HG03135 (cell line): ENCODE measurements at regions not wholly inside any gene's neighbourhood (a gene's known extent, or its start where the extent isn't known, plus 50 kb on each side); places are given as distances from the start of the nearest gene placed in this dataset.
"Not testable (repeated sequence)": the region's sequence is repeated elsewhere in the genome, so short reads cannot be mapped to it uniquely, and the experiment has no call there.

ENCODE experiments used
- ATAC-seq: cut with Tn5 transposase; IDR thresholded peaks from one replicate; pipeline ENCODE4 v1.9.1; 2021; ENCODE audit warnings: mild to moderate bottlenecking, moderate library complexity; ENCODE audit not compliant: unreplicated experiment

- not testable (repeated sequence) for ATAC-seq
Observed at GRCh38 chr5:135143682-135144081, 109.7 kb upstream of the PITX1 start.

GRCh38 chr5:135141303-135142268, 107.6 kb upstream of the PITX1 start:
- ATAC-seq, result no peak

DNA sequence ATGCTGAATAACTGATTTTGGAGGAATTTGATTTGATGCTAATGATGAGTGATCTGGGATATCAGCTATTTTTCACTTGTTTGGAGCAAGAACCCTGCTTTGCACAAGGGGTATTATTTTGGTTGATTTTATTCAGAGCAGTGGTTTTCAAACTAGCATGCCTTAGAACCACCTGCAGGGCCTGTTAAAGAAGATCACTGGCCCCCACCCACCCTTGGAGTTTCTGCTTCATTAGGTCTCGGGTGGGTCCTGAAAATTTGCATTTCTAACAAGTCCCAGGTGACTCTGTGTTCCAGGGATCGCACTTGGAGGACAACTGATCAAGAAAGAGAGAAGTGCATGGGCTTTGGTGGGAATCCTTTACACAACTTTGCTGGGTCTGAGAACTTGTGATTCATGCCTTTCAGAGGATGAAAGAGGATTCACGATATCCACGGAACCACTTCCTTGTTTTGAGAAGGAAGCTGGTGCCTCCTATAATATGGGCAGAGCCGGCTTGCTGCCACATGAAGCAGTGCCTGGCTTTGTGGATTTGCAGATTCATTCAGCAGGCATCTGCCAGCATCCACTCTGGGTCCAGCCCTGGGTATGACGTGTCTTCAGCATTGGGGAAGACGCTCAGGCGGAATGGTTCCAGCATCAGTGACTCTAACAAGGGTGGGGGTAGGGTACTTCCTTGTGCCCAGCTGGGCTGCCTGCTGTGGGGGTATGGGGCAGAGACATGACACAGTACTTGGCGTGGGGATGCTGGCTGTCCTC, 106.6 kb upstream of the PITX1 start:
- ATAC-seq, result no peak

- no peak for ATAC-seq
Observed at GRCh38 chr5:135139381-135140134, 105.5 kb upstream of the PITX1 start.

DNA sequence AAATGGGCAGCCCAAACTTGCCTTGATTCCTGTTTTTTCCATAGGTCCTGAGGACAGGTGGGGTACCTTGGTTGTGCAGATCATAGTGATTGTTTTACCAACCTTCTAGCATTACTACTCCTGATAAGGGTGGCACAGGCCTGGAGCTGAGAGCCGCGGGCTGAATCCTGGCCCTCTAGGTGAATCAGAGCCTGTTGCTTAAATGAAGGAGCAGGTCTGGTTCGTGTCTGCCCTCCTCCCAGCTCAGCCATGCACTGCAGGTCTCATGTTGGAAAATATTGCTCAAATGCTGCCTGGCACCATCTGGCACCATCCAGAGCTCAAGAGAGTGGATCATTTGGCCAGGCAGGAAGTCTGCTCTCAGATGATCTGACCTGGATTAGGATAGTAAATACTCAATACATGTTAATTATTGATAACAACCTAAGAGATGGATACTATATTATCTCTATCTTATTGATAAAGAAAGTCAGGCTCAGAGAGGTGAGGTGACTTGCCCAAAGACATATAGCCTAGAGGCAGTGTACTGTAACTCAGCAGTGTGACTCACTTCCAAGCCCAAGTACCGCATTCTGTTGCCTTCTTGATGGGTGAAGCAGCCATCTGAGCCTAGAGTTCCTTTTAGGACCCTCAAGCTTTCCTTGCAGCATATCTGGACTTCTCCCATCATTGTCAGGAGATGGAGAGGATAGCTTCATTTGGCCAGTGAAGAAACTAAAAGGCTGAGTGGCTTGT, 104.3 kb upstream of the PITX1 start:
- no peak for ATAC-seq

DNA sequence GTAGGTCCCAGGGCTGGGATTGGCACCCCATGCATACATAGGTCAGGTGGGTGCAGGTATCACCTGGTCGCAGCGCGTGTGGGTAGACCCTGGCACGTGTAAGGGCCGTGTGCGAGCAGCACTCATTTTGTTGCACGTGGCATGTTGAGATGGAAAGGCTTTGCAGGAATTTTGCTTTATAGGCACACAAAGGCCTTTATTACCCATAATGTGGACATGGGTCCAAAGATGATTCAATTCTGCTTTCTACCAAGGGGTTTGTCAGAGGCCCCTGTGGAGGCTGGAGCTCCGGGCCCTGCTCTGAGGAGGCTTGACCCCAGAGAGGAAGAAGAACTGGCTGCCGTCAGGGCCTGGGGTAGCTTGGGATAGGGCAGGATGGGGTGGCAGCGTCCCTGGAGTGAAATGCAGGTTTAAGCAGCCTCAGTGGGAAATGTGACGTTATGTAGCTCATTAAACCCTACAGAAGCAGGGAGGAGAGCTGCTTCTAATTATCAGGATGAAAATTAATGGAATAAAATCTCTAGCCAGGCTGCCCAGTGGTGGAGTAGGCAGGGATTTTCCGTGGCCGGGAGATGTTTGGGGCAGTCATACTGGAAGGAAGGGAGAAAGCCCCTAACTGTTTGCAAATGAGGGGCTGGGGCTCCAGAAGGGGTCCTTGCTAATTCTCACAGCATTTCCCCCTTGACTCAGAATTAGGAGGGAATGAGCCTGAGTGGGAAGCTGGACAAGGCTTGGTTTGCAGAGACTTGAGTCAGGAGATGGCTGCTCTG, 103.3 kb upstream of the PITX1 start:
- no peak for ATAC-seq

DNA sequence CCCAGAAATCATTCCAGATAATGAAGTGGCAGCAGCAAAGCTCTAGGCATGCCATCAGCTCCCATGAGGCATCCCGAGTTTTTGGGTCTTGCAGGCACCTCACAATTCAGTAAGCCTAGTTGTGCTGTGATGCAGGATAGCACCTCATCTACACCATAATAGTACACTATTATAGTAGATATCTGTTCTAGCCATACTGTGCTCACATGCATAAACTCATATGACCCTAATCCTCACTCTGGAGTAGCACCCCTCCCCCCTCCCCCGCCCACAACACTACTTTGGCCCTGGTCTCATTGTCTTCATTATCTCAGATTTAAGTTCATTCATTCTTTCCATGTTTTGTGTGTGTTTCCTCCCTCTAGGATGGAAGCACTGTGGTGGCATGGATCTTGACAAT, 102.5 kb upstream of the PITX1 start:
- ATAC-seq, result no peak

DNA sequence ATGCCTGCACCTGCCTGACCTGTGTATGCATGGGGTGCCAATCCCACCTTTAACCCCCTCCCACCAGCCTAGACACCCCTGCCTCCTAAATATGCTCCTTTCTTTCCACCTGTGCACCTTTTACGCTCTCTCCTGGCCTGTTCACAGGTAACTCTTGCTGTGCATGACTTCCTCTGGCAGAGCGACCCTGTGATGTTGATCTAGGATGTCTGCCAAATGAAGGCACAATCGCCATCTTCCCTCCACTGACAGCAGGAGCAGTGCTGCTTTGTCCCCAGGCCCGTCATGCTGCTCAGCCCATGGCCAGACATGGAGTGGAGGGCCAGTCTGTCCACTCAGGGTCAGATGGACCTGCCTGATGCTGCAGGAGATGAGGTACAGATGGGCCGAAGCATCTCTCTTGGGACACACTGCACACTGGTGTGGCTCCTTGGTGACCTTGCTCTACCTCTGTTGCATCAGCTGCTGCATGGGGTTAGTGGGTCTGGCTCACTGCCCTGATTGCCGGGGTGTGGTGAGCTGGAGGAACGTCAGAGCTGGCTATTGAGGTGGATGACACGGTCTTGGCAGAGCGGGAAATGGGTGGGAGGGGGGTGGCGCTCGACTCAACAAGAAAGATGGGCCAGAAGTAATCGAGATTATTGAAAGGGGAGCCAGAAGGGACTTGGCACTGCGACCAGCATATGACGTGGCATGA, 101.7 kb upstream of the PITX1 start:
- ATAC-seq, result no peak

GRCh38 chr5:135134691-135135381, 100.8 kb upstream of the PITX1 start:
- no peak for ATAC-seq

- ATAC-seq, result no peak
Observed at GRCh38 chr5:135133698-135134515, 99.9 kb upstream of the PITX1 start.

DNA sequence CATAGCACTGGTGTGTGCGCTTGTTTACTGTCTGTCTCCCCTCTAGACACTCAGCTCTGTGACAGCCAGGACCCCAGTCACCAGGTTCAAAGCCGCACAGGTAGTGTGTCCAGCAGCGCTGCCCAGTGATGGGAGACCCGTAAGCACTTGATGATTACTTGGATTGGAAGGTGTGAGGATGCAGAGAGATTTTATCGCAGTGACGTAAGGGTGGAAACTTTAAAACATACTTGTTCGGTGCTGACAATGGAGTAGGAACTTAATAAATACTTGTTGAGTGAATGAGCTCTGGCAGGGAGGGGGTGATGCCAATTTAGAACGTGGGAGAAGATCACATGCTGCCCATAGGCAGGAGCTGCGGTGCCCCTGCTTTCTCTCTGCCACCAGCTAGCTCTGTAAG, 99.2 kb upstream of the PITX1 start:
- no peak for ATAC-seq

GRCh38 chr5:135131801-135132680, 98.0 kb upstream of the PITX1 start:
- ATAC-seq, result no peak

- ATAC-seq, result no peak
Observed at GRCh38 chr5:135130261-135131215, 96.5 kb upstream of the PITX1 start.

DNA sequence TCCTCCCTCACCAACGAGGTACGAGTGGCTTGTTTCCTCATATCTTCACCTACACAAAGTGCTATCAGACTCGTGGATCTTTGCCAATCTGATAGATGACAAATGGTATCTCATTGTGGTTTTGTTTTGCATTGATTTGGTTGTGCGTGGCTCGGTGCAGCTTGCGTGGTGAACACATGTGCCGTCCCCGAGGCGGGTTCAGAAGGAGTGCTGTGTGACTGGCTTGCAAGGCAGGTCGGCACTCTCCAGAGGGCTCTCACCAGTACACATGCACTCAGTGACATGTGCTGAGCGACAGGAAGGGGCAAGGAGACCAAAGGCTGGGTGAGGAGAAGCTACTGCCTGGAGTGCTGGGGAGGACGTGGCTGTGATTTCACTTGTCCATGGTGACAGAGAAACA, 95.3 kb upstream of the PITX1 start:
- no peak for ATAC-seq

GRCh38 chr5:135128361-135128760, 94.3 kb upstream of the PITX1 start:
- no peak for ATAC-seq
